ENCODE measurements at regions not wholly inside any gene's neighbourhood (a gene's known extent, or its start where the extent isn't known, plus 50 kb on each side); places are given as distances from the start of the nearest gene placed in this dataset.
A peak's percentile ranks its signal among the peaks of the same experiment; 100 is the strongest.
"Not testable (repeated sequence)": the region's sequence is repeated elsewhere in the genome, so short reads cannot be mapped to it uniquely, and the experiment has no call there.

DNA sequence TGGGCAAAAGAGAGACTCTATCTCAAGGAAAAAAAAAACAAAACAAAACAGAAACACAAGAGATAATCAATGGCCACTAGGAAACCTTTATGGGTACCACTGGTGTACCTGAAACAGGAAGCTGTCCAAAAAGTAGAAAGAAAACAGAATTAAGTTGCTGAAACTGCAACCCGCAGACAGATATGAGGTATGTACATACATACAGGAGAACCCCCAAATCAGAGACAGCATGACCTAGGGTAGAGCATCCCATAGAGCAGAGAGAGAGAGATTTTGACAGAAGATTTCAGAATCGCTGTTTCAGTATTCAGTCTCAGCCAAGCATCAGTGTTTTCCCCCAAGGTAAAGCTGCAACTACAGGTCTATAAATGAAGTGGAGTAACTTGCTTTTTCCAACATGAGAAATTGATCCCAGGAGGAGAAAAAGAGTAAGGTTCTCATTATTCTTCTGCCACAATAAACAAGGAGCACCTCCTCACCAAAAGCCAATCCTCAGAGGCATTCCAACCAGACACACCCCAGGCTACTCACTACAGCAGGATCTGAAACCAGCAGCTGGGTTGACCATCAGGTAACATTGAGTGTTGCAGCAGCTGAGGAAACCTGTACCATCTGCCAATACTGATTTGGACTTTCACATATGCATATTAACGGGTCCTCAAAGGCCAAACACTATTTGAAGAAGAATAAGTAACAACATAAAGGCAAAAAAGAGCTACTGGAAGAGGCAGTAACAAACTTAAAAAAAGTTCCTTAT is 630.0 kb downstream of the TAF11L14 start:
- ATAC-seq = no peak

DNA sequence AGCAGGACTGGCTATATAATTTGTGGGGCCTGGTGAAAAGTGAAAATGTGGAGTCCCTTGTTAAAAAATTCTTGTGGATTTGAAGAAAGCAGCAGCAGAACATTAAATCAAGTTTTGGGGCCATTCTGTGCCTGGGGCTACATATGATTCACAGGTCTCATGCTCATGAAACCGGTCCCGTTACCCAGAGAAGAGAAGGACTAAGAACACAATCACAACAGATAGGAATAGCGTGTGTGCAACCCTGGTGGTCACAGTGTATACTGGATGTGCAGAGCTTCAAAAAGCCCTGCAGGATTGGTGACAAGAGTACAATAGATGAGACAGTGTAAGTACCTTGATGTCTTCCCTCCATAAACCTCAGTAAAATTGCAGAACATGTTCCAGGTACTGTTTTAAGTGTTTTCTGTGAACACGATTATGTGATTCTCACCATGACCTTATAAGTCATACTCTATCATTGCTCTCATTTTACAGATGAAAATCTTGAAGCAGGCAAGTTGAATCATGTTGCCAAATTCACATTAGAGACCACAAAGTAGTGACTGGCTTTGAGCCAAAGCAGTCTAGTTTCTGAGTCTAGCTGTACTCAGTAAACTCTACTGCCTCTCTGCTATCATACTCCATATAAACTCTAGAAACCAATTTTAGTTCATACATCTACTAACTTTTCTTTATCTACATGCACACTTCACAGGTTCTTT is 636.5 kb downstream of the TAF11L14 start:
- no peak for ATAC-seq

DNA sequence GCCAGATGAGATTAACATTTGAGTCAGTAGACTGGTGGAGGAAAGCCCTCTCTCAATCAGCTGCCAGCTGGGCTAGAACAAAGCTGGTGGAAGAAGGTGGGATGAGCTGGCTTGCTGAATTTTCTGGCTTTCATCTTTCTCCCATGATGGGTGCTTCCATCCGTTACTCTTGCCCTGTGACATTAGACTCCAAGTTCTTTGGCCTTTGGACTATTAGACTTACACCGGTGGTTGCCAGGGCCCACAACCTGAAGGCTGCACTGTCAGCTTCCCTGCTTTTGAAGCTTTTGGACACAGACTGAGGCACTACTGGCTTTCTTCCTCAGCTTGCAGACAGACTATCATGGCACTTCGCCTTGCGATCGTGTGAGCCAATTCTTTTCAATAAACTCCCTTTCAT is 642.7 kb downstream of the TAF11L14 start:
- no peak for ATAC-seq

DNA sequence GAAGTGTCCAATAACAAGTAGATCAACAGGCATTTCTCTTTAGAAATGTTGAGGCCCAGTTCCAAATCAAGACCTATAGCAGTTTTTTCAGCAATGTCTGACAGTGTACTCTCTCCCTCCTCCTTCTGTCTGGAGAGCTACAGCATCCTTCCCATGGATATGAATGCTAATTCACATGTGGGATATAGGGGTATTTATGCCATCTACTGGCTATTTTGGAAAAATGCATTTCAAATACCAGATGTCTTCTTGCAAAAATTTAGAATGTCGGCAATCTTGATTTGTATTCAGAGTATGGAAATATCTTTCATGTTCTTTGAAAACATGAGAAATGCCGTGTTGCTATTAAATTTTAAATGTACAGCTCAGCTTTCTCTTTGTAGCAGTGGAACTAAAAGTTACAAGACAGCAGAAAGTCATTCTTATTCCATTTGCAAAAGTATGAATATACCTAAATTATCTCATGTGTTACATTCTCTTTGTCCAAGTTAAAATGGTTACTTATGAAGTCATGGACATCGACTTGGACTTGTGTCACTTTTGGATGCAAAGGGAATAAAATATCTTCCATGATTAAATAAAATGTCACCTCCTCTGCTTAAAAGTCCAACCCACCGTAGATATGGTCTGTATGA is 647.8 kb downstream of the TAF11L14 start:
- ATAC-seq = no peak

DNA sequence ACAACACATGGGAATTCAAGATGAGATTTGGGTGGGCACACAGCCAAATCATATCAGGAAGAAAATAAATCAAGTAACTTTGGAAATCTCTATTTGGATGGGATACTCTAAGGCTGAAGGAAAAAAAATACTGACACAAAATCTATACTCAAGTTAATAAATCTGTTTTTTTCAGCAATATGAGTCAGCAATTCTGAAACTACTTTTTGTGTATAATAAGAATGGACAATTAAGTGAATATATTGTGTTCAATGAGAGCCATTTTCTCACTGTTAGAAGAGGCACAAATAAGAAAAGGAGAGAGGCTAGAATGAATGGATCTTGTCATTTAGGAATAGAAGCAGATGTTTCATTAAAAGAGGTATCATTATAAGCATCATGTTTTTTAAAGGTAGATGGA is 651.0 kb downstream of the TAF11L14 start:
- no peak for ATAC-seq

DNA sequence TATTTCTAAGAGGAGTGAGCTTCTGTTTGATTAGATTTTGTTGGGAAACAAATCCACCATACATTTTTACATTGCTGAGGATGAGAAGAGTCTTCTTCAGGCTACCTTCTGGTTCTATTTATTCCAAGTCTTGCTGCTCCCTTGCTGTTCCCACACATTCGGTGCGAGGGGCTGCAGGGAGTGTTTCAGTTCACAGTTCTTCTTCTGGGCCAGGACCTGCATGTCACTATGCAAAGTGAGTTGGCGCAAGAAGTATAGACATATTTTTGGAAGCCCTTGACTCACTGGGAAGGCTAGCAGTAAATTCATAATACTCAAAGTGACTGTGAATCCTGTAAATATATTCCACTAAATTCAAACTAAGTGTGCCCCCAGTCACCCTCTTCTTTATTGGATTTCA is 657.9 kb downstream of the TAF11L14 start:
- ATAC-seq = no peak

DNA sequence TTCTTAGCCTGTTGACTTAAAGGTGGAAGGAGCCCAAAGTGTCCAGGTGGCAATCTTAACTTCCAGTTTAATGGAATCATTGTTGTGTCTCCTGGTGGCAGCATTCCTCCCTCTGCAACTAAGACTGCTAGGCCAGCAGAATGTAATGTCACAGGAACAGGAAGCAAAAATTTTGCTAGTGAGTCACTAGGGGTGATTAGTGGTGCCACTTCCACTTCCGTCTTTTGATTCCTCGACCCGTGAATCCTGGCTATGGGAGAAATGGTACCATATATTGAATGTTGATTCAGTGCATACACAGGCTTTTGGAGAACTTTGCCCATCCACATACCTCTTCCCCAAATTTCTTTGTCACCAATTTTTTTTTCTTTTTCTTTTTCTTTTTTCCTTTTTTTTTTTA is 661.4 kb downstream of the TAF11L14 start:
- ATAC-seq = not testable (repeated sequence)

DNA sequence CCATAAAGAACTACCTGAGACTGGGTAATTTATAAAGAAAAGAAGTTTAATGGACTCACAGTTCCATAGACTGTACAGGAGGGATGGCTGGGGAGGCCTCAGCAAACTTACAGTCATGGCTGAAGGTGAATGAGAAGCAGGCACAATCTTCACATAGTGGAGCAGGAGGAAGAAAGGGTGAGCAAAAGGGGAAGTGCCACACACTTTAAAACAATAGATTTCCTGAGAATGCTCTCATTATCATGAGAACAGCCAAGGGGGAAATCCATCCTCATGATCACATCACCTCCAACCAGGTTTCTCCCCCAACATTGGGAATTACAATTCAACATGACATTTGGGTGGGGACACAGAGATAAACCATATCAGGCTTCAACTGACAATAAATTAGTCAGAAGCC is 664.9 kb downstream of the TAF11L14 start:
- no peak for ATAC-seq

DNA sequence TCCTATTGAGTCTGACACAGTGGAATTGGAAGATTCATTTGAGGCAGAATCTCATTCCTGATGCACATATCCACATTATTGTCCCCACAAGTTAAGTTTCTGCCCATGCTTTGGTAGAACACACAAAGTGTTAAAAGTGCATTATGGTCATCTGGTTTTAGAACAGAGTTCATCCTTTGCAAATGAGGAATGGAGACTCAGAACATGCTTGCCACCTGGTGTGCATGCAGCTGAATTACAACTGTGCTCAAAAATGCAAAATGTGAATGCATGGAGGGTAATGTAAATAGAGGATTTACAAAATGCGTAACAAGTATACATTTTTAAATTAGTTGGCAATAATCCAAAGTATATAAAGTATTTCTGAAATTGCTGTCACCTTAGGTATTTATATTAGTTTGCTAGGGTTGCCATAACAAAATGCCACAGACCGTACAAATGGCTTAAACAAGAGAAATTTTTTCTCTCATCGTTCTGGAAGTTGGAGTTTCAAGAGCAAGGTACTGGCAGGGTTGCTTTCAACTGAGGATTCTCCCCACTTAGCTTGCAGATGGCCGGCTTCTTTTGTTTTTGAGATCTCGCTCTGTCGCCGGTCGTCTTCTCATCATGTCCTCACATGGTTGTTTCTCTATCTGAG is 671.1 kb downstream of the TAF11L14 start:
- ATAC-seq = peak; percentile 48

DNA sequence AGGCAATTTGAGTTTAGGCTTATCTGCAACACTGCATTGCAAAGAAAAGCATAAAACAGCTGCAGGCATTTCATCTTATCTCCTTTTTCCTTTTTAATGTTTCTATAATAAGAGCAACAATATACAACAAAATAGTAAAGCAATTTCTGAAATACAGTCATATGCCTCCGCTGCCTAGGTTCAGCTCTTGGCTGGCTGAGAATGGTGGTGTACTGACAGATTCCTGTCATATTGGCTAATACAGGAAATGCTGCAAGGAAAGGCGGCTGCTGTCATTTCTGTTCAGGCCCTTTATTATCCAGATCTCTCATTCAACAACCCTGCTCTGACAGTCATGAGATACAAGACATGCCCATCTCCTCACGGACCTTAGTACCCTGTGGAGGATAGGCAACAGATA is 677.0 kb downstream of the TAF11L14 start:
- no peak for ATAC-seq

DNA sequence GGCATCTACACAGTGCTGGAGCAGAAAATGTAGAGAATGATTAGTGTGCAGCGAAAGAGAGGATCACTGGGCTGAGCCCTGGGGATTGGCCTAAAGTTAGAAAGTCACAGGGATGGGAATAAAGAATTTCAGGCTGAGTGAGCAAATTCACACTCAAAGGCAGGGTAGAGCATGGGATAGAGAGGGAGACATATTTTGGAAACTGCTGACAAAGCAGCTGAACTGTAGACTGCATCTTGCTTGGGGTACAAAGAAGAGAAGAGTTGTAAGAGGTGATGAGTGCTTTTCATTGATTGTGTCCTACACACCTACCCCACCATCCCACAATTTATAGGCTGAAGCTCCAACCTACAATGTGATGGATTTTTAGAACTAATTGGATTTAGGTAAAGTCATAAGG is 677.8 kb downstream of the TAF11L14 start:
- no peak for ATAC-seq

DNA sequence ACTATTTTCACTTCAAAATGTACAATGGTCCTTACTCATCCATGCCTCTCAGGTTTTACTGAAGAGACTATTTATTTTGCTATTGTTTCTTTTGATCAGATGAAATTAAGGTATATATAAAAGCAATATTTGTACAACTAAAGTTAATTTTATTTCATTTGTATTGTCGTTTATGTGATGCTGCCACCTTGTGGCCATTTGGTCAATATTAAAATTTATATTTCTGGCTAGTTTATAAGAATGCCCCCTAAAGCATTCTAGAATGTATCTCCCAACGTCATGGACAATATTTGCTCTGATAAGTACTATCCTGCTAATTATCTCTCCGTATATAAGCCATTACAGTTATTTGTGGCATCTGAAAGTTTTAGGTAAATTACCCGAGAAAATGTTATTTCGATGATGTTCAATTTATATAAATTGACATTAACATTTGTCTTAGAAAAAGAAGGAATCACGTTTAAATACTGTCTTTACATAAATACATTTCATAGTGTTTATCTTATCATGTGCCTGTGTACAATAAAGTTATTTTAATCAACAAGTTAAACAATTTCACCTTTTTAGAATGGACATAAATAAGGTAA is 680.0 kb downstream of the TAF11L14 start:
- no peak for ATAC-seq

DNA sequence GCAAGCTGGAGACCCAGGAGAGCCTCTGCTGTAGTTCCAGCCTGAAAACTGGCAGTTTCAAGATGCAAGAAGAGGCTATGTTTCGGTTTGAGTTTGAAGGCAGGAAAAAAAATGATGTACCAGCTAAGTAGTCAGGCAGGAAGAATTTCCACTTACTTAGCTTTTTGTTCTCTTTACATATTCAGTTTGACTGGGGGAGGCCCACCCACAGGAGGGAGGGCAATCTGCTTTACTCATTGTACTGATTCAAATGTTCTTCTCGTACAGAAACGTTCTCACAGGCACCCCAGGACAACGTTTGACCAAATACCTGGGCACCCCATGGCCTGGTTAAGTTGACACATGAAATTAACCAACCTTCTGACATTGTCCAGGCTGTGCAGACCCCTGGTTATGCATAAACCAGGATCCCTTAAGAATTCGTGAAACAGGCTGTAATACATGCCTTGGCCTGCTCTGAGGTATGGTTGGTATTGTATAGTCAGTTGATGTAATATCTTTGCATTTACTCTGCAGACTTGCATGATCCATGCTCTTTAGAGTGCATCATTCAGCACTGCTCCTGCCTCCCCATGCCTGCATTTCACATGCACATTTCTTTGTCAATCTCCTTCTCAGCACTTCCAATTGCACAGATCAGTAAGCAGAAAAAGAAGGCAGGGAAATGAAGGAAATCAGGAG is 687.1 kb downstream of the TAF11L14 start:
- no peak for ATAC-seq

DNA sequence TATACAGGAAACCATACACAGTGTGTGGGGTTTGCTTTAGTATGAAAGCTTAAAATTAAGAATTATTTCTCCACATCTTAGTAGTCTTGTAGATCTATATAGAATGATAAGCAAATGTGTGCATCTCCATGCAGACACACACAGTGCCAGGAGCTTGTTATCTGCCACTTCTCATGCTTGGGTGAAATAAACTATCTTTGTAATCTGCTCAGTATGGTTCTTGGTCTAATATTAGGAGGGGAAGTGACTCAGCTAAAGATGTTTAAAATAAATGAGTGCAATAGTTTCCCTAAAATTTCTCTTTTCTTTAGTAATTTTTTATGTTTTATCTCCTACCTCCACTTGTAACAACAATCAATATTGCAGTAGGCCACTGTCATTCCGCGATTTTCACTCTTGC is 689.6 kb downstream of the TAF11L14 start:
- ATAC-seq = no peak

DNA sequence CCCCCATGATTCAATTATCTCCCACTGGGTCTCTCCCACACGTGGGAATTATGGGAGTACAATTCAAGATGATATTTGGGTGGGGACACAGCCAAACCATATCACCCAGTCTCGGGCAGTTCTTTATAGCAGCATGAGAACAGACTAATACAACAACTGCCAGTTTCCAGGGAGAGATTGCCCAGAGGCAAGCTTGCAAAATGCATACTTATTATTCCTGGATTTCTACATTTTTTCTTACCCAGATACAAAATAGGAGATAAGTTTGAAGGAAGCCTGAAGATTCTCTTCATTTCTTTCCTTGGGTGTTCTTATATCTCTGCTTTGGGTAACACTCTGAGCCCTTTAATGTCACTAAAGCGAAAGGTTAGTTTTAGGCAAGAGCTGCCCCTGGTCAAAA is 691.2 kb downstream of the TAF11L14 start:
- no peak for ATAC-seq

DNA sequence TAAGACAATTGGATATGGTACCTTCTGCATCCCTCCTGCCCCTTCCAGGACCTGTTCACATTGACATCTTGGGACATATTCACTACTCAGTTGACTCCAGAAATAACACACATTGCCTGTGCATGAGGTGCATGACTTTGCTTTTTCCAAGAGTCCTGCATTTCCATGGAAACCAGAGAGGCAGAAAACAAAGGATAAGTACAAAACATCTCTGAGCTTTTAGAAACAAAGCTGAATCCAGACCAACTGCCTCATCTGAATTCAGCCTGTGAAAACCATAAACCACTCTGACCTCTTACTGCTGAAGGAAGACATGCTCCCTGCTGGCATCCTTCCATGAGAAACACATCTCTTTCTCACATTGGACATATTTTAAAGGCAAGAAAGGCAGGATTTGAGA is 695.1 kb downstream of the TAF11L14 start:
- ATAC-seq = no peak

DNA sequence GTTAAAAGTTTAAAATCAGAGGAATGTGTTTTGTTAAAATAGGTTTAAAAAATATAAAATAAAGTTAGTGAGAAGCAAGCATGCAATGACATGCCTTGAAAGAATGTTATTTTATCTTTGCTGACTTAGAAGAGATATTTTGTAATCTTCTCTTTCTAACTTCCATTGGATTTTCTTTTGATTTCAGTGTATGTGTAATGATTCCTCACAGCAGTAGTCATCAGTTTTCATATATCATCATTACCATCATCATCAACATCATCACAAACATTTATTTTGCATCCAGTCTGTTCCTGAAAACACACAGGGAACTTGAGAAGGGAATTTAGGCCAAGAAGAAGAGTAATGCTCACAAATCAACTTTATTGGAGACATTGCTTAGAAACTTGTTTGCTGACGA is 699.6 kb downstream of the TAF11L14 start:
- no peak for ATAC-seq

DNA sequence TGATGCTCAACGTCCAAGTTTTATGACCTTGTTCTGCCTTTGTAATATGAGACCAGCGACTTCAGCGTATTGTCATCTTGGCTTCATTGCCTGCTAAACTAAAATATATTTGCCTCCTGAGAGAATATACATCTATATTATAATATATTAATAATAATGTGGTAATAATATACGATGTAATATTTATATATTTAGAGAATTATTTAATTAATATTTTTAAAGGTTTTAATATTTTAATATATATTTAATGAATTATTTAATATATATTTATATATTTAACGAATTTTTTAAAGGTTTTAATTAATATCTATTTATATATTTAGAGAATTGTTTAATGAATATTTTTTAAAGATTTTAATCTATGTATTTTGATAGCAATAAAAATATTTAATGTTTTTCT is 700.7 kb downstream of the TAF11L14 start:
- no peak for ATAC-seq

DNA sequence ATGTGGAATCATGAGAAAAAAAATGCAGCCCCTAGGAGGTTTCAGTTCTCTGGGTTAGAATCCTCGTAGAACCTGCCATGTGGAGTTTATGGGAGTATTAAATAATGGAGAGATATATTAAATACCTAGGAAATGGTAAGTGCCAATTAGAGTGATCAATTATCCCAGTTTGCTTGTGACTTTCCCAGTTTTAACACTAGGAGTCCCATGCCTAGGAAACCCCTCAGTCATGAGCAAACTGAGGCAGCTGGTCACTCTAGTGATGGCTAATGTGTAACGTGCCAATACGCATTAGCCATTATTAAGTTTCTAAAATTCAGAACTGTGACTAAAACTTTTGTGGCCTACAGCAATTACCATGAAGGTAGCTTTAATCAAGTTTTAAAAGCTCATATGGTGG is 720.6 kb downstream of the TAF11L14 start:
- ATAC-seq = no peak

DNA sequence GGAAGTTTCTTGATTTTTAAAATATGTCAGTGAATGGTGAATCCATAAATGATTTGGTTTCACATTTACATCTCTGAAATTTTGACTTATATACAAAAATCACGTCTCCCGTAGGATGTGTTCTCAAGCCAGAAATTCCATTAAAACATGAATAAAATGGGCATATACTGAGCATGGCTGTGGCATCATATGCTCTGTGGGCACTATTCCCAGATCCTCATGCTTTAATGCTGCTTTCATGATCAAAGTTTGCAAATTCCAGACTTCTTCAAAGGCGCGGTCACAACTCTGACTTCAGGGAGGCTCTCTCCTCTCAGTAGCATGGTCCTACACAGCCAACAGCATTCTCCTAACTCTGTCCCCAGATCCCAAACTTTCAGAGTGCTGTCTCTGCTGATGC is 723.2 kb downstream of the TAF11L14 start:
- ATAC-seq = no peak

DNA sequence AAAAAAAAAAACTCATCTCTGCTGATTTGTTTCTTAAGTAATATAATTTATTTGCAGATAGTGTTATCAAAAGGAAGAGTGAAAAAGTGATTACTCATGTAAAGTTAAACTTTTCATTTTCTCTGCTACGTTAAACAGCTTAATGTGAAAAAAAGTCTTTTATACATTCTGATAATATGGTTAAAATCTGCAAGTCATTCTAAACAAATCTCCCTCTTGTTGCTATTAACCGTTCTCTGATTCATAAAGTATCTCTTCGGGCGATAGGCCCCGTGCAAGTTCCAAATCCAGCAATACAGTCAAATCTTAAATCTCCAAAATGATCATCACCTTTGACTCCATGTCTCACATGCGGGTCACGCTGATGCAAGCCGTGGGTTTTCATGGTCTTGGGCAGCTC is 732.0 kb downstream of the TAF11L14 start:
- no peak for ATAC-seq

DNA sequence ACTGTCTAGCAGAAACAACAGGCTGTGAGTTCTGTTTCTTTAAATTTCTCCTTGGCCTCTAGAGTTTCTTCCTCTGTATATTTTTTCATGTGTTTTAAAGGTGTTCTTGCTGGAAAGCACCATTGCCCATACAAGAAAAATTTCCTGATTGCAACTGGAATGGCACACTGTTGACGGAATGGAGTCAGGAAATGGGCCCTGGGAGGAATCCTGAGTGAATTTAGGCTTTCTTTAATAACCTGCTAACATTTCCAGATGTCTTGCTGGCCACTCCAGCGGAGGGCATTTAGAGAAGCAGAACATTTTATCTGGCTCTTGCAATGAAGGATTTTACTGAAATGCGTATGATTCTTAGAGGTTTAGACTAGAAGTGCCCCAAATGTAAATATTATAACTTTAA is 736.3 kb downstream of the TAF11L14 start:
- ATAC-seq = no peak

DNA sequence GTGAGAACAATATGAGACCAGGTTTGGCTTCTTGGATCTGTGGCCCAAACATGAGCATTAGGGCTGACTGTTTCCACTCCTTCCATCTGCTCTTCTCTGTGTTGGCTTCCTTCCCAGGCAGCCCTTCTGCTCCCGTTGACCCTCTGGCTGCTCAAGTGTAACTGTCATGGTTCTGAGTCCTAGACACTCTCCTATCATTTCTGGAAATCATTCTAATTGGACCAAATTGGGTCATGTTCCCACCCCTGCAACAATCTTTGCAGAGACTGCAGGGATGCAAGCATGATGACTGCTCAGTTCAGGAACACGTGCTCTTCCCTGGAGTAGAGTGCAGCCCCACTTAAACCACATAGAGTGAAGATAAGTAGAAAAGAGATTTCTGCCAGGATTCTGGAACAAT is 741.4 kb downstream of the TAF11L14 start:
- ATAC-seq = no peak

Data from esophagus mucosa (tissue), 1 donor.